ENCODE measurements at regions not wholly inside any gene's neighbourhood (a gene's known extent, or its start where the extent isn't known, plus 50 kb on each side); places are given as distances from the start of the nearest gene placed in this dataset.

- DNase-seq (ENCODE audit: low read depth), result no peak
These were observed 90.3 kb upstream of the TMEM17 start for GRCh38 chr2:62596061-62596921.

DNA sequence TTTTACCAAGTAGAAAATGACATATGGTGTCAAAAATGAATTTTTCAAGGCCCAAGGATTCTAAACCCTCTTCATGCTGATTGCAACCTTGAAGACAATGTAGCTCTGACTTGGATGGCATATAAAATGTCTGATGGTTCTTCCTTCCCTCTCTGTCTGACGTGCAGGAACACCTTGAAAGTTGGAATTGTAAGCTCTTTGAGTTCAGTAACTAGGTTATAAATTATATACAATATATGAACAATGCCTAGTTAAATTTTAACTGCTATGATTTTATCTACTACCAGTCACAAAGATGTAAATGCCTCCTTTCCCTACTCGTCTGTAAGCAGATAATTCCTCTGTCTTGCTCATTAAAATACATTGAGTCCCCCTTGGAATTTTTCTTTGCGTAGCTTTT, 89.5 kb upstream of the TMEM17 start:
- DNase-seq (ENCODE audit: low read depth), result no peak

DNA sequence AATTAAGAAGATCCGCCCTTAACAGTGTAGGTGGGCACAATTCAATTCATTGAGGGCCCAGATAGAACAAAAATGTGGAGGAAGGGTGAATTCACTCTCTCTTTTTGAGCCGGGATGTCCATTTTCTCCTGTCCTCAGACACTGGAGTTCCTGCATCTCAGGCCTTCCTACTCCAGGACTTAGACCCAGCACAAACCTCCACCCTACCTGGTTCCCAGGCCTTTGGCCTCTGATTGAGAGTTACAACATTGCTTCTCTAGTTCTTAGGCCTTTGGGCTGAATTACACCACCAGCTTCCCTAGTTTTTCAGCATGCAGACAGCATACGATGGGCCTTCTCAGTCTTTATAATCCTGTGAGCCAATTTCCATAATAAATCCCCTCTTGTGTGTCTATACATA, 87.8 kb upstream of the TMEM17 start:
- no peak for DNase-seq (ENCODE audit: low read depth)

- DNase-seq (ENCODE audit: low read depth), result no peak
These were observed 85.5 kb upstream of the TMEM17 start for GRCh38 chr2:62591491-62591890.

GRCh38 chr2:62589691-62590356, 83.8 kb upstream of the TMEM17 start:
- DNase-seq (ENCODE audit: low read depth), result no peak

DNA sequence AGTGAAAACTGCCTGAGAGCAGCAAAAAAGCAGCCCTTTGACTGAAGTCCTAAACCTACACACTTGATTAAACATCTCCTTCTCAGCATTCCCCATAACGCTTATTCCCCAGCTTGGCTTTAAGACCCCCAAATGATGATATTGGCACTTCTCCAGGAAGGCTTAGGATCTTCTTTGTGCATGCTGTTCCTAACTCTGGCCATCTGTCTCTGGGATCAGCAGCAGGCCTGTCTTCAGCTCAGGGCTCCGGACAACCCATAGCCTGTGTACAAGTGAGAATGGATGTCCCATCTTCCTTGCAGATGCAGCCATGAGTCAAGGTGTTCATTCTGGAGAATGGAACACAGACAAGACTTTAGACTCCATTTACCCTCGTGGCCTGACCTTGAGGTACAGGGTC, 81.6 kb upstream of the TMEM17 start:
- no peak for DNase-seq (ENCODE audit: low read depth)

- peak; percentile 58 for DNase-seq (ENCODE audit: low read depth)
These were observed 81.0 kb upstream of the TMEM17 start for GRCh38 chr2:62586981-62587380.

DNA sequence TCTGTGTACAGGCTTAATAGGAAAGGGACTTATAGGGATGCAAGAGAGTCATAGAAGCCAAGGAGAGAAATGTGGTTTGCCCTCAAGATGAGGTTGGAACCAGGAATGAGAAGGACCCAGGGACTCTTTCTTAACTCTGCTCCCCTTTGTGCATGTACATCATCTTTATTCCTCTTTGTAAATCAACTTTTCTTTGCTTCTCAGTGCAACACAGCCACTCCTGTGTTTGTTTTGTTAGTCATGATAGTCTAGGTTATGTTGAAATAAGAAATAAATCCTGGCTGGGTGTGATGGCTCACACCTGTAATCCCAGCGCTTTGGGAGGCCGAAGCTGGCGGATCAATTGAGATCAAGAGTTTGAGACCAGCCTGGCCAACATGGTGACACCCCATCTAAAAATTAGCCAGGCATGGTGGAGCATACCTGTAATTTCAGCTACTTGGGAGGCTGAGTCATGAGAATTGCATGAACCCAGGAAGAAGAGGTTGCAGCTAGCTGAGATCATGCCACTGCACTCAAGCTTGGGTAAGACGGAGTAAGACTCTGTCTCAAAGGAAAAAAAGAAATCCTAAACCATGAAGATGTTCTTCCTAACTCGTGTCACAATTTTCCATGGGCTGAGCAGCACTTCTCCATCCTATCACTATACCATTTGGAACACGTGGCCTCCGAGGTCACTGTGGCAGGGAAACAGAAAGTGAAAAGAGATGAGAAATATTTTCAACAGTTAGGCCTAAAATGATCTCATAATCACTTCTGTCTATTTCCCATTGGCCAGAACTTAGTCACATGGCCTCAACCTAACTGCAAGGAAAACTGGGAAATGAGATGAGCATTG, 73.0 kb upstream of the TMEM17 start:
- DNase-seq (ENCODE audit: low read depth), result peak; percentile 80

GRCh38 chr2:62577994-62578781, 72.2 kb upstream of the TMEM17 start:
- DNase-seq (ENCODE audit: low read depth), result peak; percentile 94

GRCh38 chr2:62576276-62576939, 70.4 kb upstream of the TMEM17 start:
- no peak for DNase-seq (ENCODE audit: low read depth)

DNA sequence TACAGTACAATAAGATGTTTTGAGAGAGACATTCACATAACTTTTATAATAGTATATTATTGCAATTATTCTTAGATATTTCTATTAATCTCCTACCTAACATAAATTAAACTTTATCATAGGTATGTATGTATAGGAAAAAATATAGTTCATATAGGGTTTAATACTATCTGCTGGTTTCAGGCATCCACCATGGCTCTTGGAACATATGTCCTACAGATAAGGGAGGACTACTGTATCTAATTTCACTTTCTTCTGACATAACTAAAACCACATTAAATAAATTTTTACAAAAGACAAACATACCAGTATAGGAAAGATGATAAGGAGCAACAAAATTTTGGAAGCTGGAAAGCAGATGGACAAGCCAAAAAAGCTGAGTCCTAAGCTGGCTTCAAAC, 67.9 kb upstream of the TMEM17 start:
- no peak for DNase-seq (ENCODE audit: low read depth)

DNA sequence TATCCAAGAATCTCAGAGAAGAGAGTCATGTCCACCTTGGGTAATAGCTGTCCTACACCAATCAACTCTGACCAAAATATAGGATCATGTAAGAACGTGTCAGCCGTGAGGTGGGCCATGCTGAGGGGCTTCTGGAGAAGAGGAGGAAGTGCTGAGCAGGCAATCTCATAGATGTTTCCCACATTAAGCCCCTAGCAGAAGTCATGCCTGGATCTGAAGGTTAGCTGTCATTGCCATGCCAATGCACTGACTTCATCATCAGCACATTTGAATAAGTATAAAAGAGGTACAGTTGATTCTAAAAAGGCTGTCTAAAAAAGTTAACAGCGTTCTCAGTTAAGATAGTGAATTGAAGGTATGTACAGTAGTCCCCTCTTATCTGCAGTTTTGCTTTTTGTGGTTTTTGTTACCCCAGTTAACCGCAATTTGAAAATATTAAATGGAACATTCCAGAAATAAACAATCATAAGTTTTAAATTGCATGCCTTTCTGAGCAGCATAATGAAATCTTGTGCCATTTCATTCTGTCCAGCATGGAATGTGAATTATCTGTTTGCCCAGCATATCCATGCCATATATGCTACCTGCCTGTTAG, 67.2 kb upstream of the TMEM17 start:
- DNase-seq (ENCODE audit: low read depth), result no peak

GRCh38 chr2:62570861-62571698, 65.1 kb upstream of the TMEM17 start:
- DNase-seq (ENCODE audit: low read depth), result no peak

GRCh38 chr2:62569907-62570841, 64.2 kb upstream of the TMEM17 start:
- DNase-seq (ENCODE audit: low read depth), result no peak

GRCh38 chr2:62568983-62569837, 63.2 kb upstream of the TMEM17 start:
- no peak for DNase-seq (ENCODE audit: low read depth)

- DNase-seq (ENCODE audit: low read depth), result no peak
These were observed 62.1 kb upstream of the TMEM17 start for GRCh38 chr2:62568074-62568473.

DNA sequence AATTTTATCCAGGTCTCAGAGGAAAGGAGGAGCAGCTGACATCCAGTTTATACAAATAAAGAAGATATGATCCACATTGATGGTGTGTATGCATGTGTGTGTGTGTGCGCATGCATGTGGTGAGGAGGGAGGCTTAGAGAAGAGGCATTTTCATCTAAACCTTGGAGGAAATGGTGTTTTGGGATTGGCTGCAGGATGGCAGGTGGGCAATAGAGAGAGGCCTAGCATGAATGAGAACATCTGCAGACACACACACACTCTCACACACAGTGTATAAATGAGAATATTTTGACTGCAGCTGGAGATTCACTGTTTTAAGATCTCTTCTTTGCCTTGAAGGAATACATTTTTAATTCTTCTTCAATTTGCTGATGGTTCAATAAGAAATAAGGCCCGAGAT, 61.7 kb upstream of the TMEM17 start:
- no peak for DNase-seq (ENCODE audit: low read depth)

Data from LHCN-M2 (cell line).